GM23338 (cell line): ENCODE measurements at regions not wholly inside any gene's neighbourhood (a gene's known extent, or its start where the extent isn't known, plus 50 kb on each side); places are given as distances from the start of the nearest gene placed in this dataset.

Experiments
- ATAC-seq: fragments of 200-7000 bp; cut with Tn5 transposase; 3 replicates; pipeline ENCODE4 v1.9.1; 2020
- DNase-seq: peaks from one replicate; pipeline ENCODE4 v3.0.0-alpha.2; 2015; ENCODE audit warnings: low spot score
- H2AFZ ChIP-seq: fragments of 200-600 bp; sonication (generic); 2 replicates; pipeline ENCODE4 v1.8.0; 2016; ENCODE audit warnings: antibody characterized with exemption, mild to moderate bottlenecking, moderate library complexity
- H3F3A ChIP-seq: fragments of 200-600 bp; sonication (generic); replicated peaks from 2 replicates; pipeline ENCODE4 v1.8.0; 2017; ENCODE audit warnings: antibody characterized with exemption, mixed run types, low read depth
- H3K27ac ChIP-seq: fragments of 200-600 bp; sonication (generic); 2 replicates; pipeline ENCODE4 v1.6.1; 2016; ENCODE audit warnings: low read depth
- H3K27me3 ChIP-seq: fragments of 200-600 bp; sonication (generic); 2 replicates; pipeline ENCODE4 v1.8.0; 2016; ENCODE audit warnings: mild to moderate bottlenecking, mixed run types, moderate library complexity; ENCODE audit not compliant: insufficient read depth
- H3K36me3 ChIP-seq: fragments of 200-600 bp; sonication (generic); 2 replicates; pipeline ENCODE4 v1.8.0; 2016; ENCODE audit warnings: mild to moderate bottlenecking; ENCODE audit not compliant: insufficient read depth
- H3K4me1 ChIP-seq: fragments of 200-600 bp; sonication (generic); 2 replicates; pipeline ENCODE4 v1.8.0; 2016; ENCODE audit warnings: mild to moderate bottlenecking, moderate library complexity; ENCODE audit not compliant: insufficient read depth
- H3K4me2 ChIP-seq: fragments of 200-600 bp; sonication (generic); 2 replicates; pipeline ENCODE4 v1.7.1; 2017; ENCODE audit warnings: mixed run types
- H3K4me3 ChIP-seq: fragments of 200-600 bp; sonication (generic); 2 replicates; pipeline ENCODE4 v1.6.1; 2016; ENCODE audit warnings: mixed run types
- H3K79me2 ChIP-seq: fragments of 200-600 bp; sonication (generic); replicated peaks from 2 replicates; pipeline ENCODE4 v1.8.0; 2017; ENCODE audit warnings: mild to moderate bottlenecking; ENCODE audit not compliant: insufficient read depth
- H3K9me2 ChIP-seq: fragments of 200-600 bp; sonication (generic); 2 replicates; pipeline ENCODE4 v1.8.0; 2017; ENCODE audit not compliant: insufficient read depth
- H4K20me1 ChIP-seq: fragments of 200-600 bp; sonication (generic); replicated peaks from 2 replicates; pipeline ENCODE4 v1.8.0; 2017; ENCODE audit warnings: mild to moderate bottlenecking; ENCODE audit not compliant: insufficient read depth
- H3K27ac Mint-ChIP-seq: 2 replicates; pipeline ENCODE4 v1.8.0; 2020; ENCODE audit warnings: inconsistent platforms, mild to moderate bottlenecking, moderate library complexity, mixed read lengths
- H3K27me3 Mint-ChIP-seq: 3 replicates; pipeline ENCODE4 v1.8.0; 2022; ENCODE audit warnings: low read depth, mild to moderate bottlenecking, moderate library complexity, mixed read lengths, inconsistent platforms; ENCODE audit not compliant: insufficient read depth, poor library complexity
- H3K36me3 Mint-ChIP-seq: 3 replicates; pipeline ENCODE4 v1.8.0; 2021; ENCODE audit warnings: low read depth, mild to moderate bottlenecking, inconsistent platforms, moderate library complexity, mixed read lengths
- H3K4me1 Mint-ChIP-seq: 3 replicates; pipeline ENCODE4 v1.8.0; 2020; ENCODE audit warnings: mild to moderate bottlenecking, inconsistent platforms, mixed read lengths
- H3K4me3 Mint-ChIP-seq: 3 replicates; pipeline ENCODE4 v1.8.0; 2021; ENCODE audit warnings: moderate library complexity, mild to moderate bottlenecking, inconsistent platforms, mixed read lengths
- H3K9me3 Mint-ChIP-seq: 3 replicates; pipeline ENCODE4 v1.8.0; 2020; ENCODE audit warnings: moderate library complexity, mild to moderate bottlenecking, inconsistent platforms, mixed read lengths
- CREB1 ChIP-seq: fragments of 250-450 bp; sonication (Bioruptor Pico); IDR thresholded peaks from 2 replicates; pipeline ENCODE4 v1.5.0; 2020; ENCODE audit warnings: low read depth, mild to moderate bottlenecking, moderate library complexity
- EZH2 ChIP-seq: fragments of 200-600 bp; sonication (generic); IDR thresholded peaks from one replicate; pipeline ENCODE4 v1.8.0; 2017; ENCODE audit warnings: antibody characterized with exemption, mild to moderate bottlenecking, low read depth; ENCODE audit not compliant: unreplicated experiment
- JUNB ChIP-seq: IDR thresholded peaks from one replicate; pipeline ENCODE4 v1.6.1; 2016; ENCODE audit warnings: antibody characterized with exemption; ENCODE audit not compliant: unreplicated experiment
- NANOG ChIP-seq: IDR thresholded peaks from 2 replicates; pipeline ENCODE4 v1.6.1; 2016; ENCODE audit warnings: antibody characterized with exemption, borderline replicate concordance
- POLR2AphosphoS5 ChIP-seq: IDR thresholded peaks from 2 replicates; pipeline ENCODE4 v1.6.1; 2016; ENCODE audit warnings: antibody characterized with exemption, low read depth
- STAT1 ChIP-seq: IDR thresholded peaks from one replicate; pipeline ENCODE4 v1.6.1; 2016; ENCODE audit warnings: antibody characterized with exemption; ENCODE audit not compliant: unreplicated experiment
- ZNF114 ChIP-seq: fragments of 250-450 bp; sonication (Bioruptor Pico); IDR thresholded peaks from 2 replicates; pipeline ENCODE4 v1.5.0; 2020; ENCODE audit warnings: mild to moderate bottlenecking, moderate library complexity
- ZNF331 ChIP-seq: fragments of 250-450 bp; sonication (Bioruptor Pico); IDR thresholded peaks from 2 replicates; pipeline ENCODE4 v1.5.0; 2020; ENCODE audit warnings: low read depth, mild to moderate bottlenecking, moderate library complexity
- ZNF462 ChIP-seq: fragments of 250-450 bp; sonication (Bioruptor Pico); IDR thresholded peaks from 2 replicates; pipeline ENCODE4 v1.5.0; 2020; ENCODE audit warnings: mild to moderate bottlenecking, moderate library complexity
- TF ChIP-seq, protein P1 (sequence below), 2 experiments: fragments of 200-600 bp in 1 of 2; sonication (generic) in 1 of 2; conservative IDR thresholded peaks; 2 replicates each; pipeline versions ENCODE4 v1.5.1 to v1.6.1; 2016 to 2017; ENCODE audit warnings: antibody characterized with exemption in 2 of 2, low read depth in 2 of 2, mild to moderate bottlenecking in 2 of 2, moderate library complexity in 1 of 2

- Histone ChIP-seq H3K79me2 (no peaks in the 10 kb centered on the region), H3K4me3 (no peak overlapping the region), H3K27me3 (no peaks in the 10 kb centered on the region), H3K4me2 (no peak overlapping the region), H3K9me2 (no peaks in the 10 kb centered on the region), H3K36me3 (no peaks in the 10 kb centered on the region), H4K20me1 (no peaks in the 10 kb centered on the region), H2AFZ (no peak overlapping the region), H3F3A (no peaks in the 10 kb centered on the region), H3K4me1 (no peaks in the 10 kb centered on the region), H3K27ac (no peak overlapping the region)
- no peak overlapping the region for H3K4me3 Mint-ChIP-seq
- H3K4me1 Mint-ChIP-seq = no peaks in the 10 kb centered on the region; the same call in 2 of the 3 replicates
- no peak for TF ChIP-seq CREB1
- TF ChIP-seq NANOG = no peak
- no peak for TF ChIP-seq ZNF462 (CRISPR knock-in tag)
- ATAC-seq (no peak), DNase-seq (no peak)
- H3K27ac Mint-ChIP-seq = no peak overlapping the region
- H3K27me3 Mint-ChIP-seq = peaks cover 1% of the 10 kb centered on the region
- H3K9me3 Mint-ChIP-seq = no peaks in the 10 kb centered on the region; the same call in 2 of the 3 replicates
- no peaks in the 10 kb centered on the region for H3K36me3 Mint-ChIP-seq
These were observed 618.8 kb downstream of the RPS29 start for GRCh38 chr14:48967419-48967818.

DNA sequence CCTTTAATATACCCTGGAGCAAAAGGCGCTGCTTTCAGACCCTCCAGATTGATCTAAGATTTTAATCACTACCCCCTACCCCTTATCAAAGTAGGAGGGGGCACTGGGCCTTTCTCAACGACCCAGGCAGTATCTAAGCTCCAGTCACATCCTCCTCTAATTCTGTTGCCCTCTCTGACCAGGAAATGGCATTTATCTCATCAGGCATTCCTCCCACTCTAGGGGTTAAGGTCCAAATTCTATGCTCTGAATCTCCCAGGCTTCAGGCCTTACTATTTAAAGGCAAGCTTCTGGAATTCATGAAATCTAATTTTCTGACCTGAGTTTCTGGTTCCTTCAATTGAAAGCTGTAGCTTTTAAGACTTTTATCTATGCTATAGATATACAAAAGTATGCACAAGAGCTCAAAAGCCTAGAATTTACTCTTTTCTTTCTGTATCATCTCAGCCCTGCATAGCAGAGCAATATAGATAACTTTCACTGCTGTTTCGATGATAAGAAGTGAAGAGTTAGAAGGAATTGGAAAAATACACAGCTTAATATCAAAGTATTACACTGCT is 622.9 kb downstream of the RPS29 start:
- H3K36me3 ChIP-seq = no peaks in the 10 kb centered on the region
- H3K79me2 ChIP-seq = no peaks in the 10 kb centered on the region
- H3K9me3 Mint-ChIP-seq = no peaks in the 10 kb centered on the region; the same call in 2 of the 3 replicates
- no peak overlapping the region for H3K4me2 ChIP-seq
- no peaks in the 10 kb centered on the region for H3K27me3 ChIP-seq
- no peaks in the 10 kb centered on the region for H3K4me1 ChIP-seq
- no peaks in the 10 kb centered on the region for H3K9me2 ChIP-seq
- no peak overlapping the region for H3K4me3 Mint-ChIP-seq
- H3K36me3 Mint-ChIP-seq = no peaks in the 10 kb centered on the region
- no peak for ATAC-seq
- no peak overlapping the region for H3K27ac Mint-ChIP-seq
- H3K27ac ChIP-seq = no peak overlapping the region
- no peak overlapping the region for H2AFZ ChIP-seq
- H4K20me1 ChIP-seq = no peaks in the 10 kb centered on the region
- no peaks in the 10 kb centered on the region for H3F3A ChIP-seq
- peaks cover 1% of the 10 kb centered on the region for H3K27me3 Mint-ChIP-seq
- no peaks in the 10 kb centered on the region for H3K4me1 Mint-ChIP-seq
- H3K4me3 ChIP-seq = no peak overlapping the region
- DNase-seq = no peak
- TF ChIP-seq CREB1 = no peak
- TF ChIP-seq, protein P1, sequence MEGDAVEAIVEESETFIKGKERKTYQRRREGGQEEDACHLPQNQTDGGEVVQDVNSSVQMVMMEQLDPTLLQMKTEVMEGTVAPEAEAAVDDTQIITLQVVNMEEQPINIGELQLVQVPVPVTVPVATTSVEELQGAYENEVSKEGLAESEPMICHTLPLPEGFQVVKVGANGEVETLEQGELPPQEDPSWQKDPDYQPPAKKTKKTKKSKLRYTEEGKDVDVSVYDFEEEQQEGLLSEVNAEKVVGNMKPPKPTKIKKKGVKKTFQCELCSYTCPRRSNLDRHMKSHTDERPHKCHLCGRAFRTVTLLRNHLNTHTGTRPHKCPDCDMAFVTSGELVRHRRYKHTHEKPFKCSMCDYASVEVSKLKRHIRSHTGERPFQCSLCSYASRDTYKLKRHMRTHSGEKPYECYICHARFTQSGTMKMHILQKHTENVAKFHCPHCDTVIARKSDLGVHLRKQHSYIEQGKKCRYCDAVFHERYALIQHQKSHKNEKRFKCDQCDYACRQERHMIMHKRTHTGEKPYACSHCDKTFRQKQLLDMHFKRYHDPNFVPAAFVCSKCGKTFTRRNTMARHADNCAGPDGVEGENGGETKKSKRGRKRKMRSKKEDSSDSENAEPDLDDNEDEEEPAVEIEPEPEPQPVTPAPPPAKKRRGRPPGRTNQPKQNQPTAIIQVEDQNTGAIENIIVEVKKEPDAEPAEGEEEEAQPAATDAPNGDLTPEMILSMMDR (conservative IDR thresholded peaks at IDR 0.05; ENCODE audit: low read depth in 2 of 2) = no peak
- TF ChIP-seq EZH2 = no peak
- no peak for TF ChIP-seq NANOG
- no peak for TF ChIP-seq ZNF331 (CRISPR knock-in tag)
- TF ChIP-seq JUNB = no peak
- no peak for TF ChIP-seq POLR2AphosphoS5
- no peak for TF ChIP-seq STAT1
- TF ChIP-seq ZNF114 (CRISPR knock-in tag) = no peak
